Activated B cell treated with CpG ODN at 0.5 μM for 24 hours (primary cell): ENCODE measurements at regions not wholly inside any gene's neighbourhood (a gene's known extent, or its start where the extent isn't known, plus 50 kb on each side); places are given as distances from the start of the nearest gene placed in this dataset.

Experiments
- ATAC-seq: fragments of 200-7000 bp; cut with Tn5 transposase; one replicate; pipeline ENCODE4 v1.10.0; 2021; ENCODE audit warnings: low read depth, mild to moderate bottlenecking, moderate library complexity
- CTCF ChIA-PET: fragments of 350-600 bp; sonication (Branson Sonifier 250); formaldehyde crosslinking; loops from one replicate; lab custom pipeline; 2021; ENCODE audit warnings: antibody characterized with exemption; lab: Charles Lee
- POLR2A ChIA-PET: fragments of 350-600 bp; sonication (Branson Sonifier 250); formaldehyde crosslinking; loops from one replicate; lab custom pipeline; 2021; ENCODE audit warnings: antibody characterized with exemption; lab: Charles Lee
- DNase-seq: peaks from one replicate; pipeline ENCODE4 v3.0.0; 2022
- H3K27ac Mint-ChIP-seq: one replicate; pipeline ENCODE4 v1.8.0; 2020; ENCODE audit warnings: mixed read lengths
- H3K27me3 Mint-ChIP-seq: one replicate; pipeline ENCODE4 v1.8.0; 2021; ENCODE audit warnings: mixed read lengths
- H3K36me3 Mint-ChIP-seq: one replicate; pipeline ENCODE4 v1.8.0; 2021; ENCODE audit warnings: low read depth, mixed read lengths
- H3K4me1 Mint-ChIP-seq: one replicate; pipeline ENCODE4 v1.8.0; 2021; ENCODE audit warnings: mixed read lengths
- H3K4me3 Mint-ChIP-seq: one replicate; pipeline ENCODE4 v1.8.0; 2020; ENCODE audit warnings: mild to moderate bottlenecking, mixed read lengths
- H3K9me3 Mint-ChIP-seq: one replicate; pipeline ENCODE4 v1.8.0; 2020; ENCODE audit warnings: mixed read lengths
- CTCF ChIP-seq: fragments of 200-600 bp; IDR thresholded peaks from one replicate; pipeline ENCODE4 v1.8.0; 2022; ENCODE audit warnings: antibody characterized with exemption, mild to moderate bottlenecking
- intact Hi-C: fragments of 100-400 bp; cut with micrococcal nuclease; formaldehyde crosslinking; loops from one replicate; pipeline ENCODE4 v1.15.1; 2024

- Mint-ChIP-seq H3K27ac (no peak overlapping the region), H3K27me3 (peaks cover 23% of the 10 kb centered on the region), H3K4me1 (no peaks in the 10 kb centered on the region), H3K36me3 (no peaks in the 10 kb centered on the region), H3K4me3 (no peak overlapping the region), H3K9me3 (peaks cover 3% of the 10 kb centered on the region)
- ChIA-PET CTCF (no interaction called here), POLR2A (no interaction called here)
- no peak for TF ChIP-seq CTCF
- intact Hi-C loops = no loop called here
- no peak for DNase-seq
- ATAC-seq = no peak
Measured at GRCh38 chr10:111131168-111131799, 54.5 kb downstream of the ADRA2A start.

GRCh38 chr10:111137007-111137406 is 60.2 kb downstream of the ADRA2A start:
- Mint-ChIP-seq H3K27me3 (peaks cover 29% of the 10 kb centered on the region), H3K9me3 (peaks cover 3% of the 10 kb centered on the region), H3K36me3 (no peaks in the 10 kb centered on the region), H3K4me1 (no peaks in the 10 kb centered on the region), H3K4me3 (no peak overlapping the region), H3K27ac (no peak overlapping the region)
- ATAC-seq (no peak), DNase-seq (no peak)
- ChIA-PET CTCF (no interaction called here), POLR2A (no interaction called here)
- no peak for TF ChIP-seq CTCF
- intact Hi-C loops = no loop called here

- peaks cover 29% of the 10 kb centered on the region for H3K27me3 Mint-ChIP-seq
- CTCF ChIA-PET = no interaction called here
Measured at GRCh38 chr10:111137587-111137986, 60.8 kb downstream of the ADRA2A start.

GRCh38 chr10:111138544-111138943 is 61.7 kb downstream of the ADRA2A start:
- no peak overlapping the region for H3K27ac Mint-ChIP-seq
- CTCF ChIA-PET = no interaction called here
- POLR2A ChIA-PET = no interaction called here
- H3K9me3 Mint-ChIP-seq = peaks cover 3% of the 10 kb centered on the region
- intact Hi-C loops = no loop called here
- no peaks in the 10 kb centered on the region for H3K36me3 Mint-ChIP-seq
- TF ChIP-seq CTCF = no peak
- DNase-seq (no peak), ATAC-seq (no peak)
- H3K4me3 Mint-ChIP-seq = no peak overlapping the region
- H3K27me3 Mint-ChIP-seq = peaks cover 29% of the 10 kb centered on the region
- no peaks in the 10 kb centered on the region for H3K4me1 Mint-ChIP-seq

More at GRCh38 chr10:111137587-111137986, 60.8 kb downstream of the ADRA2A start:
- intact Hi-C loops = no loop called here
- no peak for DNase-seq
- no peak for ATAC-seq
- H3K9me3 Mint-ChIP-seq = peaks cover 3% of the 10 kb centered on the region
- H3K36me3 Mint-ChIP-seq = no peaks in the 10 kb centered on the region
- POLR2A ChIA-PET = no interaction called here
- H3K27ac Mint-ChIP-seq = no peak overlapping the region
- TF ChIP-seq CTCF = no peak
- no peaks in the 10 kb centered on the region for H3K4me1 Mint-ChIP-seq
- no peak overlapping the region for H3K4me3 Mint-ChIP-seq

GRCh38 chr10:111139567-111139966 is 62.7 kb downstream of the ADRA2A start:
- no peak overlapping the region for H3K4me3 Mint-ChIP-seq
- no peaks in the 10 kb centered on the region for H3K4me1 Mint-ChIP-seq
- intact Hi-C loops = no loop called here
- ATAC-seq = no peak
- no peak overlapping the region for H3K27ac Mint-ChIP-seq
- peaks cover 3% of the 10 kb centered on the region for H3K9me3 Mint-ChIP-seq
- no peaks in the 10 kb centered on the region for H3K36me3 Mint-ChIP-seq
- no peak for TF ChIP-seq CTCF
- DNase-seq = no peak
- ChIA-PET POLR2A (no interaction called here), CTCF (no interaction called here)
- H3K27me3 Mint-ChIP-seq = peaks cover 31% of the 10 kb centered on the region
